ENCODE measurements at regions not wholly inside any gene's neighbourhood (a gene's known extent, or its start where the extent isn't known, plus 50 kb on each side); places are given as distances from the start of the nearest gene placed in this dataset.

DNA sequence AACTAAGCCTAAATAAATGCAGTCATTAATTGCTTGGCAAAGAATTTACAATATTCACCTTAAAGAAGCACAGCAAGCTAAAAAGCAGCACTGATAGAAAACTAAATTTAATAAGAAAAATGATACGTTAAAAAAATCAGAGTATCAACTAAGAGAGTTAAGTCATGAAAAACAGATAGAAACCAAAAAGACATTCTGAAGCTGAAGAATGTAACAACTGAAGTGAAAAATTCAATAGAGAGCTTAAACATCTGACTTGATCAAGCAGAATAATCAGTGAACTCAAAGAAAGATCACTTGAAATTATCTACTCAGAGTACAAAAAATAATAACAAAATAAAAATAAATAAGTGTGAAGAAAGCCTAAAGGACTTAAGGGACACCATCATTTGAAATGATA, 588.0 kb upstream of the HS3ST1 start:
- TF ChIP-seq, protein P1, sequence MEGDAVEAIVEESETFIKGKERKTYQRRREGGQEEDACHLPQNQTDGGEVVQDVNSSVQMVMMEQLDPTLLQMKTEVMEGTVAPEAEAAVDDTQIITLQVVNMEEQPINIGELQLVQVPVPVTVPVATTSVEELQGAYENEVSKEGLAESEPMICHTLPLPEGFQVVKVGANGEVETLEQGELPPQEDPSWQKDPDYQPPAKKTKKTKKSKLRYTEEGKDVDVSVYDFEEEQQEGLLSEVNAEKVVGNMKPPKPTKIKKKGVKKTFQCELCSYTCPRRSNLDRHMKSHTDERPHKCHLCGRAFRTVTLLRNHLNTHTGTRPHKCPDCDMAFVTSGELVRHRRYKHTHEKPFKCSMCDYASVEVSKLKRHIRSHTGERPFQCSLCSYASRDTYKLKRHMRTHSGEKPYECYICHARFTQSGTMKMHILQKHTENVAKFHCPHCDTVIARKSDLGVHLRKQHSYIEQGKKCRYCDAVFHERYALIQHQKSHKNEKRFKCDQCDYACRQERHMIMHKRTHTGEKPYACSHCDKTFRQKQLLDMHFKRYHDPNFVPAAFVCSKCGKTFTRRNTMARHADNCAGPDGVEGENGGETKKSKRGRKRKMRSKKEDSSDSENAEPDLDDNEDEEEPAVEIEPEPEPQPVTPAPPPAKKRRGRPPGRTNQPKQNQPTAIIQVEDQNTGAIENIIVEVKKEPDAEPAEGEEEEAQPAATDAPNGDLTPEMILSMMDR (IDR thresholded peaks at IDR 0.05) = no peak
- TF ChIP-seq CREB1 (CRISPR knock-in tag; IDR thresholded peaks at IDR 0.05) = no peak
- TF ChIP-seq, protein P2, sequence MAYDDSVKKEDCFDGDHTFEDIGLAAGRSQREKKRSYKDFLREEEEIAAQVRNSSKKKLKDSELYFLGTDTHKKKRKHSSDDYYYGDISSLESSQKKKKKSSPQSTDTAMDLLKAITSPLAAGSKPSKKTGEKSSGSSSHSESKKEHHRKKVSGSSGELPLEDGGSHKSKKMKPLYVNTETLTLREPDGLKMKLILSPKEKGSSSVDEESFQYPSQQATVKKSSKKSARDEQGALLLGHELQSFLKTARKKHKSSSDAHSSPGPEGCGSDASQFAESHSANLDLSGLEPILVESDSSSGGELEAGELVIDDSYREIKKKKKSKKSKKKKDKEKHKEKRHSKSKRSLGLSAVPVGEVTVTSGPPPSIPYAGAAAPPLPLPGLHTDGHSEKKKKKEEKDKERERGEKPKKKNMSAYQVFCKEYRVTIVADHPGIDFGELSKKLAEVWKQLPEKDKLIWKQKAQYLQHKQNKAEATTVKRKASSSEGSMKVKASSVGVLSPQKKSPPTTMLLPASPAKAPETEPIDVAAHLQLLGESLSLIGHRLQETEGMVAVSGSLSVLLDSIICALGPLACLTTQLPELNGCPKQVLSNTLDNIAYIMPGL (CRISPR knock-in tag; IDR thresholded peaks at IDR 0.05) = no peak
- TF ChIP-seq, protein P3, sequence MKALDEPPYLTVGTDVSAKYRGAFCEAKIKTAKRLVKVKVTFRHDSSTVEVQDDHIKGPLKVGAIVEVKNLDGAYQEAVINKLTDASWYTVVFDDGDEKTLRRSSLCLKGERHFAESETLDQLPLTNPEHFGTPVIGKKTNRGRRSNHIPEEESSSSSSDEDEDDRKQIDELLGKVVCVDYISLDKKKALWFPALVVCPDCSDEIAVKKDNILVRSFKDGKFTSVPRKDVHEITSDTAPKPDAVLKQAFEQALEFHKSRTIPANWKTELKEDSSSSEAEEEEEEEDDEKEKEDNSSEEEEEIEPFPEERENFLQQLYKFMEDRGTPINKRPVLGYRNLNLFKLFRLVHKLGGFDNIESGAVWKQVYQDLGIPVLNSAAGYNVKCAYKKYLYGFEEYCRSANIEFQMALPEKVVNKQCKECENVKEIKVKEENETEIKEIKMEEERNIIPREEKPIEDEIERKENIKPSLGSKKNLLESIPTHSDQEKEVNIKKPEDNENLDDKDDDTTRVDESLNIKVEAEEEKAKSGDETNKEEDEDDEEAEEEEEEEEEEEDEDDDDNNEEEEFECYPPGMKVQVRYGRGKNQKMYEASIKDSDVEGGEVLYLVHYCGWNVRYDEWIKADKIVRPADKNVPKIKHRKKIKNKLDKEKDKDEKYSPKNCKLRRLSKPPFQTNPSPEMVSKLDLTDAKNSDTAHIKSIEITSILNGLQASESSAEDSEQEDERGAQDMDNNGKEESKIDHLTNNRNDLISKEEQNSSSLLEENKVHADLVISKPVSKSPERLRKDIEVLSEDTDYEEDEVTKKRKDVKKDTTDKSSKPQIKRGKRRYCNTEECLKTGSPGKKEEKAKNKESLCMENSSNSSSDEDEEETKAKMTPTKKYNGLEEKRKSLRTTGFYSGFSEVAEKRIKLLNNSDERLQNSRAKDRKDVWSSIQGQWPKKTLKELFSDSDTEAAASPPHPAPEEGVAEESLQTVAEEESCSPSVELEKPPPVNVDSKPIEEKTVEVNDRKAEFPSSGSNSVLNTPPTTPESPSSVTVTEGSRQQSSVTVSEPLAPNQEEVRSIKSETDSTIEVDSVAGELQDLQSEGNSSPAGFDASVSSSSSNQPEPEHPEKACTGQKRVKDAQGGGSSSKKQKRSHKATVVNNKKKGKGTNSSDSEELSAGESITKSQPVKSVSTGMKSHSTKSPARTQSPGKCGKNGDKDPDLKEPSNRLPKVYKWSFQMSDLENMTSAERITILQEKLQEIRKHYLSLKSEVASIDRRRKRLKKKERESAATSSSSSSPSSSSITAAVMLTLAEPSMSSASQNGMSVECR (CRISPR knock-in tag; IDR thresholded peaks at IDR 0.05; ENCODE audit: borderline replicate concordance) = no peak
- TF ChIP-seq, protein P4, sequence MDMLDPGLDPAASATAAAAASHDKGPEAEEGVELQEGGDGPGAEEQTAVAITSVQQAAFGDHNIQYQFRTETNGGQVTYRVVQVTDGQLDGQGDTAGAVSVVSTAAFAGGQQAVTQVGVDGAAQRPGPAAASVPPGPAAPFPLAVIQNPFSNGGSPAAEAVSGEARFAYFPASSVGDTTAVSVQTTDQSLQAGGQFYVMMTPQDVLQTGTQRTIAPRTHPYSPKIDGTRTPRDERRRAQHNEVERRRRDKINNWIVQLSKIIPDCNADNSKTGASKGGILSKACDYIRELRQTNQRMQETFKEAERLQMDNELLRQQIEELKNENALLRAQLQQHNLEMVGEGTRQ (CRISPR knock-in tag; IDR thresholded peaks at IDR 0.05) = no peak
- TF ChIP-seq, protein P5, sequence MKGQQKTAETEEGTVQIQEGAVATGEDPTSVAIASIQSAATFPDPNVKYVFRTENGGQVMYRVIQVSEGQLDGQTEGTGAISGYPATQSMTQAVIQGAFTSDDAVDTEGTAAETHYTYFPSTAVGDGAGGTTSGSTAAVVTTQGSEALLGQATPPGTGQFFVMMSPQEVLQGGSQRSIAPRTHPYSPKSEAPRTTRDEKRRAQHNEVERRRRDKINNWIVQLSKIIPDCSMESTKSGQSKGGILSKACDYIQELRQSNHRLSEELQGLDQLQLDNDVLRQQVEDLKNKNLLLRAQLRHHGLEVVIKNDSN (CRISPR knock-in tag; IDR thresholded peaks at IDR 0.05) = no peak
- no peak for TF ChIP-seq ESRRA (CRISPR knock-in tag; IDR thresholded peaks at IDR 0.05; ENCODE audit: borderline replicate concordance)
- TF ChIP-seq EMX1 (CRISPR knock-in tag; IDR thresholded peaks at IDR 0.05) = no peak
- TF ChIP-seq TCF7 (CRISPR knock-in tag; IDR thresholded peaks at IDR 0.05; ENCODE audit: low read depth) = no peak
